ENCODE measurements at regions not wholly inside any gene's neighbourhood (a gene's known extent, or its start where the extent isn't known, plus 50 kb on each side); places are given as distances from the start of the nearest gene placed in this dataset.

GRCh38 chr13:59587971-59588716, 575.6 kb downstream of the DIAPH3 start:
- no peak for DNase-seq (ENCODE audit: low spot score)
- in situ Hi-C loops (cut with MboI; ENCODE audit: low sequenced_read_pairs, unreplicated experiment): no loop called here
- no peak for TF ChIP-seq CTCF (IDR thresholded peaks at IDR 0.05; ENCODE audit: borderline replicate concordance, control extremely low read depth, extremely low read depth, insufficient read depth, missing control alignments)

- DNase-seq (ENCODE audit: low spot score): no peak
- in situ Hi-C loops (cut with MboI; ENCODE audit: low sequenced_read_pairs, unreplicated experiment): no loop called here
- no peak for TF ChIP-seq CTCF (IDR thresholded peaks at IDR 0.05; ENCODE audit: borderline replicate concordance, control extremely low read depth, extremely low read depth, insufficient read depth, missing control alignments)
These were observed 575.0 kb downstream of the DIAPH3 start for GRCh38 chr13:59588717-59589067.

GRCh38 chr13:59601993-59602392, 561.7 kb downstream of the DIAPH3 start:
- no peak for DNase-seq (ENCODE audit: low spot score)
- in situ Hi-C loops (cut with MboI; ENCODE audit: low sequenced_read_pairs, unreplicated experiment): no loop called here
- no peak for TF ChIP-seq CTCF (IDR thresholded peaks at IDR 0.05; ENCODE audit: borderline replicate concordance, control extremely low read depth, extremely low read depth, insufficient read depth, missing control alignments)

- DNase-seq (ENCODE audit: low spot score): no peak
- in situ Hi-C loops (cut with MboI; ENCODE audit: low sequenced_read_pairs, unreplicated experiment): no loop called here
- no peak for TF ChIP-seq CTCF (IDR thresholded peaks at IDR 0.05; ENCODE audit: borderline replicate concordance, control extremely low read depth, extremely low read depth, insufficient read depth, missing control alignments)
These were observed 560.1 kb downstream of the DIAPH3 start for GRCh38 chr13:59603646-59604045.

GRCh38 chr13:59607172-59607571, 556.6 kb downstream of the DIAPH3 start:
- TF ChIP-seq CTCF (IDR thresholded peaks at IDR 0.05; ENCODE audit: borderline replicate concordance, control extremely low read depth, extremely low read depth, insufficient read depth, missing control alignments): no peak
- DNase-seq (ENCODE audit: low spot score): no peak
- in situ Hi-C loops (cut with MboI; ENCODE audit: low sequenced_read_pairs, unreplicated experiment): no loop called here

- in situ Hi-C loops (cut with MboI; ENCODE audit: low sequenced_read_pairs, unreplicated experiment): no loop called here
- no peak for TF ChIP-seq CTCF (IDR thresholded peaks at IDR 0.05; ENCODE audit: borderline replicate concordance, control extremely low read depth, extremely low read depth, insufficient read depth, missing control alignments)
- DNase-seq (ENCODE audit: low spot score): no peak
These were observed 555.9 kb downstream of the DIAPH3 start for GRCh38 chr13:59607780-59608233.
